ENCODE measurements at regions not wholly inside any gene's neighbourhood (a gene's known extent, or its start where the extent isn't known, plus 50 kb on each side); places are given as distances from the start of the nearest gene placed in this dataset.

DNA sequence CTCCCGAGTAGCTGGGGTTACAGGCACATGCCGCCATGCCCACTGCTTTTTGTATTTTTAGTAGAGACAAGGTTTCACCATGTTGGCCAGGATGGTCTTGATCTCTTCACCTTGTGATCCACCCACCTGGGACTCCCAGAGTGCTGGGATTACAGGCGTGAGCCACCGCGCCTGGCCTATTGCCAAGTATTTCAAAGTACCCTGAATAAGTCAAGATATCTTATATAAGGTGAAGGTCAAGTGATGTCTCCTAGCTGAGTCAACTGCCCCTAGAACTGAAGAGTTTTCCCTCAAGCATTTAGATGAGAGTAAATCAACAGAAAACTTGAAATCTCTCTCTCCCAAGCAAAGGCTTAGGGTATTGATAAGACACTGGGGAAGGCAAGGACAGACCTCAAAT, 63.9 kb downstream of the RPL22L1 start:
- TF ChIP-seq RCOR1 (IDR thresholded peaks at IDR 0.05; ENCODE audit: low read length): no peak
- no peak for TF ChIP-seq CTCF (IDR thresholded peaks at IDR 0.05)
- TF ChIP-seq SMC3 (IDR thresholded peaks at IDR 0.05; ENCODE audit: low read depth, low read length): no peak
- TF ChIP-seq PBX3 (IDR thresholded peaks at IDR 0.05): no peak
- no peak for TF ChIP-seq FOSL2 (IDR thresholded peaks at IDR 0.05; ENCODE audit: borderline replicate concordance, low read depth)
- no peak for TF ChIP-seq JUND (IDR thresholded peaks at IDR 0.05)
- no peak for TF ChIP-seq EP300 (IDR thresholded peaks at IDR 0.05; ENCODE audit: borderline replicate concordance in 1 of 2, low read depth in 1 of 2, low read length in 1 of 2)
- TF ChIP-seq FOXM1 (IDR thresholded peaks at IDR 0.05; ENCODE audit: low read depth): no peak
- TF ChIP-seq, protein P1, sequence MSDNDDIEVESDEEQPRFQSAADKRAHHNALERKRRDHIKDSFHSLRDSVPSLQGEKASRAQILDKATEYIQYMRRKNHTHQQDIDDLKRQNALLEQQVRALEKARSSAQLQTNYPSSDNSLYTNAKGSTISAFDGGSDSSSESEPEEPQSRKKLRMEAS (IDR thresholded peaks at IDR 0.05; ENCODE audit: low read depth): no peak
- no peak for TF ChIP-seq GABPA (IDR thresholded peaks at IDR 0.05; ENCODE audit: low read depth)
- no peak for TF ChIP-seq MXI1 (IDR thresholded peaks at IDR 0.05; ENCODE audit: low read depth, low read length)

Data from SK-N-SH (cell line).